Lower leg skin (tissue), 3 donors: ENCODE measurements at regions not wholly inside any gene's neighbourhood (a gene's known extent, or its start where the extent isn't known, plus 50 kb on each side); places are given as distances from the start of the nearest gene placed in this dataset.

Experiments used
- CTCF ChIP-seq, 3 donors: fragments of 450-650 bp; IDR thresholded peaks; one replicate each; pipeline ENCODE4 v1.5.1; 2016; ENCODE audit warnings: antibody characterized with exemption in 3 of 3, mild to moderate bottlenecking in 3 of 3, moderate library complexity in 2 of 3
- POLR2A ChIP-seq, 2 donors: fragments of 450-650 bp; IDR thresholded peaks; one replicate each; pipeline ENCODE4 v1.6.1; 2016 to 2017; ENCODE audit warnings: antibody characterized with exemption in 2 of 2, mild to moderate bottlenecking in 1 of 2, moderate library complexity in 1 of 2

GRCh38 chr12:58285551-58285950, 344.2 kb downstream of the ATP23 start:
- no peak for TF ChIP-seq CTCF (IDR thresholded peaks at IDR 0.05)
- no peak for TF ChIP-seq POLR2A (IDR thresholded peaks at IDR 0.05)
